Keratinocyte (primary cell): ENCODE measurements at regions not wholly inside any gene's neighbourhood (a gene's known extent, or its start where the extent isn't known, plus 50 kb on each side); places are given as distances from the start of the nearest gene placed in this dataset.

ENCODE experiments used
- DNase-seq: peaks from one replicate; pipeline ENCODE4 v3.0.0-alpha.2; 2011; ENCODE audit warnings: low read depth, missing footprints, low spot score
- FAIRE-seq: peaks from 2 replicates; lab custom pipeline; 2011; peaks lifted over from hg19 to GRCh38; lab: Jason Lieb, UNC
- H2AFZ ChIP-seq: 2 replicates; pipeline ENCODE4 v1.6.0; 2012; ENCODE audit warnings: low read length, control low read depth, inconsistent platforms; ENCODE audit not compliant: control insufficient read depth
- H3K27ac ChIP-seq: 2 replicates; pipeline ENCODE4 v1.5.1; 2011; ENCODE audit warnings: low read length; ENCODE audit not compliant: control insufficient read depth, insufficient read depth
- H3K27me3 ChIP-seq: 3 replicates; pipeline ENCODE4 v1.6.0; 2011; ENCODE audit warnings: low read length; ENCODE audit not compliant: control insufficient read depth, insufficient read depth; ENCODE audit errors: extremely low read depth
- H3K36me3 ChIP-seq, 2 experiments: 2 replicates in 1 of 2; 3 replicates in 1 of 2; pipeline ENCODE4 v1.5.1; 2011; ENCODE audit warnings: low read length in 2 of 2, mild to moderate bottlenecking in 1 of 2; ENCODE audit not compliant: control insufficient read depth in 2 of 2, insufficient read depth in 2 of 2; ENCODE audit errors: extremely low read depth in 1 of 2
- H3K4me1 ChIP-seq: 3 replicates; pipeline ENCODE4 v1.5.1; 2011; ENCODE audit warnings: low read length; ENCODE audit not compliant: control insufficient read depth, insufficient read depth; ENCODE audit errors: extremely low read depth
- H3K4me2 ChIP-seq: 3 replicates; pipeline ENCODE4 v1.6.0; 2011; ENCODE audit warnings: low read depth, low read length; ENCODE audit not compliant: control insufficient read depth, insufficient read depth; ENCODE audit errors: extremely low read depth
- H3K4me3 ChIP-seq, 3 experiments: fragments of 200-600 bp in 1 of 3; sonication (generic) in 1 of 3; 2 replicates in 2 of 3; 3 replicates in 1 of 3; pipeline ENCODE4 v1.5.1; 2011 to 2016; ENCODE audit warnings: low read length in 3 of 3, mild to moderate bottlenecking in 3 of 3, control low read depth in 2 of 3, inconsistent platforms in 1 of 3, low read depth in 1 of 3, mixed read lengths in 1 of 3, mixed run types in 1 of 3, moderate library complexity in 1 of 3; ENCODE audit not compliant: control insufficient read depth in 2 of 3, insufficient read depth in 2 of 3; ENCODE audit errors: extremely low read depth in 1 of 3
- H3K79me2 ChIP-seq: 2 replicates; pipeline ENCODE4 v1.6.0; 2012; ENCODE audit warnings: low read length; ENCODE audit not compliant: control insufficient read depth, insufficient read depth
- H3K9ac ChIP-seq: 3 replicates; pipeline ENCODE4 v1.6.0; 2011; ENCODE audit warnings: low read length; ENCODE audit not compliant: control insufficient read depth, insufficient read depth; ENCODE audit errors: extremely low read depth
- H3K9me1 ChIP-seq: 3 replicates; pipeline ENCODE4 v1.6.0; 2011; ENCODE audit warnings: low read length; ENCODE audit not compliant: control insufficient read depth, insufficient read depth; ENCODE audit errors: extremely low read depth
- H3K9me3 ChIP-seq: 2 replicates; pipeline ENCODE4 v1.5.1; 2012; ENCODE audit warnings: low read depth, low read length; ENCODE audit not compliant: control insufficient read depth
- H4K20me1 ChIP-seq: 3 replicates; pipeline ENCODE4 v1.6.0; 2011; ENCODE audit warnings: low read length; ENCODE audit not compliant: control insufficient read depth, insufficient read depth; ENCODE audit errors: extremely low read depth
- CTCF ChIP-seq, 3 experiments: IDR thresholded peaks in 1 of 3; conservative IDR thresholded peaks in 1 of 3; optimal IDR thresholded peaks in 1 of 3; 2 replicates in 2 of 3; 3 replicates in 1 of 3; pipeline versions ENCODE3 to v1.5.1; 2011; ENCODE audit warnings: low read length in 3 of 3, mild to moderate bottlenecking in 3 of 3, moderate library complexity in 2 of 3, control low read depth in 1 of 3, inconsistent platforms in 1 of 3; ENCODE audit not compliant: insufficient read depth in 2 of 3; ENCODE audit errors: extremely low read depth in 1 of 3
- EZH2 ChIP-seq: IDR thresholded peaks from one replicate; pipeline ENCODE4 v1.6.1; 2012; ENCODE audit warnings: inconsistent platforms, mild to moderate bottlenecking, low read length, moderate library complexity
- dilution Hi-C: fragments of 300-500 bp; cut with MboI; formaldehyde crosslinking; loops from one replicate; pipeline ENCODE4 v1.7.0; 2020; ENCODE audit warnings: low sequenced_read_pairs; ENCODE audit not compliant: extremely low pct_ligation_motif_present

GRCh38 chr11:103700622-103701021 is 335.8 kb upstream of the DDI1 start:
- Histone ChIP-seq H3K9me3 (no peaks in the 10 kb centered on the region), H3K4me1 (no peaks in the 10 kb centered on the region), H4K20me1 (no peaks in the 10 kb centered on the region), H2AFZ (no peak overlapping the region), H3K79me2 (no peaks in the 10 kb centered on the region), H3K36me3 (no peaks in the 10 kb centered on the region), H3K27ac (no peak overlapping the region), H3K4me2 (no peak overlapping the region), H3K4me3 (no peak overlapping the region), H3K27me3 (no peaks in the 10 kb centered on the region), H3K9ac (no peak overlapping the region), H3K9me1 (no peaks in the 10 kb centered on the region)
- DNase-seq (no peak), FAIRE-seq (no peak)
- no peak for TF ChIP-seq CTCF (optimal IDR thresholded peaks at IDR 0.05 in 1 of 3, IDR thresholded peaks at IDR 0.05 in 1 of 3, conservative IDR thresholded peaks at IDR 0.05 in 1 of 3; ENCODE audit: extremely low read depth in 1 of 3, insufficient read depth in 2 of 3, low read length in 3 of 3)
- no peak for TF ChIP-seq EZH2
- dilution Hi-C loops = no loop called here

- dilution Hi-C loops = no loop called here
- no peak overlapping the region for H3K27ac ChIP-seq
Measured at GRCh38 chr11:103703437-103703836, 333.0 kb upstream of the DDI1 start.

More at GRCh38 chr11:103703437-103703836, 333.0 kb upstream of the DDI1 start:
- Histone ChIP-seq H3K79me2 (no peaks in the 10 kb centered on the region), H3K9ac (no peak overlapping the region), H3K9me3 (no peaks in the 10 kb centered on the region), H3K27me3 (no peaks in the 10 kb centered on the region), H3K4me1 (no peaks in the 10 kb centered on the region), H2AFZ (no peak overlapping the region), H3K36me3 (no peaks in the 10 kb centered on the region), H3K9me1 (no peaks in the 10 kb centered on the region), H4K20me1 (no peaks in the 10 kb centered on the region), H3K4me3 (no peak overlapping the region), H3K4me2 (no peak overlapping the region)
- FAIRE-seq = no peak
- DNase-seq = no peak
- TF ChIP-seq EZH2 (no peak), CTCF (optimal IDR thresholded peaks at IDR 0.05 in 1 of 3, IDR thresholded peaks at IDR 0.05 in 1 of 3, conservative IDR thresholded peaks at IDR 0.05 in 1 of 3; ENCODE audit: extremely low read depth in 1 of 3, insufficient read depth in 2 of 3, low read length in 3 of 3) (no peak)
